GM12878 (cell line): ENCODE measurements at regions not wholly inside any gene's neighbourhood (a gene's known extent, or its start where the extent isn't known, plus 50 kb on each side); places are given as distances from the start of the nearest gene placed in this dataset.

Source experiments
- ATF7 ChIP-seq: fragments of 450-650 bp; IDR thresholded peaks from 2 replicates; pipeline ENCODE4 v1.6.1; 2016; ENCODE audit warnings: low read depth, mild to moderate bottlenecking
- CHD4 ChIP-seq: fragments of 200-600 bp; sonication (generic); IDR thresholded peaks from 2 replicates; pipeline ENCODE4 v1.6.1; 2016; ENCODE audit warnings: mild to moderate bottlenecking
- CTCF ChIP-seq, 3 experiments: IDR thresholded peaks in 2 of 3; conservative IDR thresholded peaks in 1 of 3; 2 replicates each; pipeline ENCODE4 v1.5.1; 2011; ENCODE audit warnings: low read depth in 3 of 3, low read length in 3 of 3, mild to moderate bottlenecking in 3 of 3, control low read depth in 2 of 3, moderate library complexity in 2 of 3, inconsistent platforms in 1 of 3, mixed read lengths in 1 of 3; ENCODE audit not compliant: control insufficient read depth in 2 of 3, insufficient read depth in 1 of 3; ENCODE audit errors: extremely low read depth in 1 of 3
- E2F4 ChIP-seq: IDR thresholded peaks from 2 replicates; pipeline ENCODE4 v1.6.1; 2012; ENCODE audit warnings: low read depth, low read length, improper control_type of control experiment
- EED ChIP-seq: sonication (generic); IDR thresholded peaks from 2 replicates; pipeline ENCODE4 v1.6.1; 2016; ENCODE audit warnings: antibody characterized with exemption, low read depth
- EP300 ChIP-seq, 2 experiments: fragments of 150-350 bp in 1 of 2; IDR thresholded peaks; 2 replicates each; pipeline ENCODE4 v1.6.1; 2011 to 2012; ENCODE audit warnings: low read depth in 2 of 2, low read length in 2 of 2, borderline replicate concordance in 1 of 2, improper control_type of control experiment in 1 of 2, inconsistent platforms in 1 of 2; ENCODE audit not compliant: control insufficient read depth in 1 of 2
- ETV6 ChIP-seq, 2 experiments: fragments of 450-650 bp in 1 of 2; IDR thresholded peaks in 1 of 2; conservative IDR thresholded peaks in 1 of 2; 2 replicates each; pipeline ENCODE4 v1.6.1; 2014; ENCODE audit warnings: antibody characterized with exemption in 1 of 2, borderline replicate concordance in 1 of 2, low read depth in 1 of 2, mild to moderate bottlenecking in 1 of 2, moderate library complexity in 1 of 2
- NFYB ChIP-seq: IDR thresholded peaks from 2 replicates; pipeline ENCODE4 v1.6.1; 2011; ENCODE audit warnings: low read depth, mild to moderate bottlenecking, low read length, improper control_type of control experiment, moderate library complexity; ENCODE audit not compliant: insufficient read depth
- POLR2AphosphoS5 ChIP-seq: IDR thresholded peaks from 2 replicates; pipeline ENCODE4 v1.6.1; 2011; ENCODE audit warnings: mild to moderate bottlenecking, low read length, inconsistent platforms
- YY1 ChIP-seq: IDR thresholded peaks from 2 replicates; pipeline ENCODE4 v1.6.1; 2011; ENCODE audit warnings: low read depth, mild to moderate bottlenecking, low read length
- ZSCAN29 ChIP-seq: fragments of 450-650 bp; IDR thresholded peaks from 2 replicates; pipeline ENCODE4 v1.6.1; 2017; ENCODE audit warnings: mild to moderate bottlenecking, moderate library complexity
- ZZZ3 ChIP-seq: IDR thresholded peaks from 2 replicates; pipeline ENCODE4 v1.6.1; 2011; ENCODE audit warnings: low read depth; ENCODE audit not compliant: control insufficient read depth, insufficient read length
- TF ChIP-seq, protein P1 (sequence below): IDR thresholded peaks from 2 replicates; pipeline ENCODE4 v1.6.1; 2012; ENCODE audit warnings: low read depth, low read length, improper control_type of control experiment

DNA sequence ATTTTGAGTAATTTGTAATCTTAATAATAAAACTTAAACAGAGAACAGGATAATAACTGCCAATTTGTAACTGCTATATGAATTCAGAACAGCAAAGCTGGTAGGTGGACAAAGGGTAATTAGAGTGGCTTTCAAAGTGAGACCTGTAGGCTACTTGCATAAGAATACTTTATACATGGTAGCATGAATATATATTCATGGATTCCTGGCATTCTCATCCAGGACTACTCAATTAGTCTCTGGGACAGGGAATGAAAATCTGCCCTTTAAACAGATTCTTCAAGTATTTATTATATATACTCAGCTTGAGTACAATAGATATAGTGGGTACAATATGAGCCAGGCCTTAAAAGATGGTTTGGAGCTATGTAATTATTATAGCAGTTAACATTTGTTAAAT is 419.9 kb downstream of the PIK3C3 start:
- TF ChIP-seq E2F4, result no peak
- TF ChIP-seq CTCF (IDR thresholded peaks at IDR 0.05 in 2 of 3, conservative IDR thresholded peaks at IDR 0.05 in 1 of 3; ENCODE audit: control insufficient read depth in 2 of 3, extremely low read depth in 1 of 3, insufficient read depth in 1 of 3, low read depth in 3 of 3, low read length in 3 of 3), result no peak
- TF ChIP-seq, protein P1, sequence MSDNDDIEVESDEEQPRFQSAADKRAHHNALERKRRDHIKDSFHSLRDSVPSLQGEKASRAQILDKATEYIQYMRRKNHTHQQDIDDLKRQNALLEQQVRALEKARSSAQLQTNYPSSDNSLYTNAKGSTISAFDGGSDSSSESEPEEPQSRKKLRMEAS, result no peak
- TF ChIP-seq ZZZ3, result no peak
- TF ChIP-seq CHD4, result no peak
- TF ChIP-seq EP300 (IDR thresholded peaks at IDR 0.05; ENCODE audit: borderline replicate concordance in 1 of 2, control insufficient read depth in 1 of 2, low read depth in 2 of 2, low read length in 2 of 2), result no peak
- TF ChIP-seq POLR2AphosphoS5, result no peak
- TF ChIP-seq YY1, result no peak
- TF ChIP-seq EED, result no peak
- TF ChIP-seq ATF7, result no peak
- TF ChIP-seq ETV6 (conservative IDR thresholded peaks at IDR 0.05 in 1 of 2, IDR thresholded peaks at IDR 0.05 in 1 of 2; ENCODE audit: borderline replicate concordance in 1 of 2, low read depth in 1 of 2), result no peak
- no peak for TF ChIP-seq NFYB
- TF ChIP-seq ZSCAN29, result no peak
